ENCODE measurements at regions not wholly inside any gene's neighbourhood (a gene's known extent, or its start where the extent isn't known, plus 50 kb on each side); places are given as distances from the start of the nearest gene placed in this dataset.

DNA sequence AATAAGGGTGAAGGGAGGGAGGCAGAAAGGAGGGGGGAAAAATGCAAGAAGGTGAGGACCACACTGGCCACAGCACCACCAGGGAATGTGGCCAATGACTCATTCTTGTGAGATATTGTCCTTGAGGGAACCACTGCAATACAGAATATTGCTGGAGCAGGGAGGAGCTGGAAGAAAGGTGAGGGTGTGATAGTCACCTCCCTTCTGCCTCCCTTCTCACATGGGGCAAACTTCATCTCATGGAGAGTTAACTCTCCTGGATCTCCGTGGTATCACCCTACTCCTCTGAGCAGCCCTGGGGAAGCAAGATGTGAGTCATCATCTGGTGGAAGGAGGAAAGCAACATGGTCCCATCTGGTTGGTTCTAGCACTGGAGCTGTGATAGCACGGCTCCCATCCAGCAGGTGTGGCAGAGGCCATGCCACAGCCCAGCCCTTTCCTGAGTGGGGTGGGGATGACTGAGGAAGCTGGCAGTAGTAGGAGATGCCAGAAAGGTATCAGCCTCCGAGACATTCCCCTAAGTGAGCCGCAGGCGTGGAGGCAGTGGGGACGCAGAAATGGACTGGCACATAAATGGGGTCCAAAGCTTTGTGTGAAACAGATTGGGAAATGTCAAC is 115.9 kb upstream of the LPP start:
- no peak for DNase-seq (ENCODE audit: low read depth)

GRCh38 chr3:188041193-188041592 is 112.8 kb upstream of the LPP start:
- DNase-seq (ENCODE audit: low read depth) = no peak

DNA sequence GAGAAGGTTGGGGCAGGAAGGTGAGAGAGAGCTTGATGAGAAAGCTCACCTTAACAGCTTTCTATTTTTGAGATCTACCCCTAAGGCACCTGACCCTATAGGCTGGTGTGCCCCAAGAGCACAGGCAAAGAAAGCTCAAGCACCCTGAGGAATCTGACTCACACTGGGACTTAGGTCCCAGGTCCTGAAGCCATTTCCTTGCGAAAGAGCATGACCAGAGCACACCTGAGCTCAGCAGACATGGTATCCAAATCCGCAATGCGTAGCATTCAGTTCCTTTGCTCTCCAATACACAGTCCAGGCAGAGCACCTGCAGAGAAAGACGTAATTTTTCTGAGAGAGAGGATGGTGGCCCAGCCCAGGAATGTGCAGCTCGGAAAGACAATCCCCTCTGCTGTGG is 112.1 kb upstream of the LPP start:
- DNase-seq (ENCODE audit: low read depth) = no peak

DNA sequence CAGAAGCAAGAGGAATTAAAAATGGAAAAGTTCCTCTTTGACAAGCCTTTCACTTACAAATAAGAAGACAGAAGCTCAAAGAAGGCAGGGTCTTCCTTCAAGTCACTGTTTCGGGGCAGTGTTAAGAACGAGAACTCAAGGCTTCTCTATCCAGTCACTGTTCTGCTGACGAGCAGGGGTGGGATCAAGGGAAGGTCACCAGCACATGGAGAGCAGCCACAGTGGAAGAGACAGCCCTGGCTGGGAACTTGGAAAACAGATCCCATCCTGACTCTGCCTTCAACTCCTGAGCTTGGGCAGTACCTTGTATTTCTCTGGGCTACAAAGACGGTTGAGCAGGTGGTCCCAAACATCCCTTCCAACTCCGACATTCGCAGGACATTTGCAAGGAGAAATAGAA is 111.5 kb upstream of the LPP start:
- DNase-seq (ENCODE audit: low read depth) = no peak

DNA sequence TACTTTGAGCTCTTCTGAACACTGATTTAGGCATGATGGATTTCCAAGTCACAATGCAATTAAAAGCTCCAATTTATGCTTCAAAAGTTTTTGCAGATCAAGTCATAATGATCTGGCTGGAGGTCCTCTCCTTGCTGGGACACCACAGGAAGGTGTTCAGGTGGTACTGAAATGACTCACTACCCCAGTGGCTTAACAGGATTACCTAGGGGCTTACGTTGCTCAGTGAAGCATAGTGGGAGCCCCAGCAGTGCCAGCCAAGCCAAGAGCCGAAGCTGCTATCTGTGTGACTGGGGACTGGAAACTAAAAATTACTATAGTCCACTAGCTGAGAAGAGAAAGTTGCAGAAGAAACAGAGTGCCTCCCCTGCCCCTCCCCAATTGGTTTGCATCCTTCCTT is 110.1 kb upstream of the LPP start:
- DNase-seq (ENCODE audit: low read depth) = no peak

- DNase-seq (ENCODE audit: low read depth) = no peak
Observed at GRCh38 chr3:188046561-188047211, 107.3 kb upstream of the LPP start.

GRCh38 chr3:188047536-188047935 is 106.4 kb upstream of the LPP start:
- no peak for DNase-seq (ENCODE audit: low read depth)

GRCh38 chr3:188049606-188050530 is 104.1 kb upstream of the LPP start:
- DNase-seq (ENCODE audit: low read depth) = peak; percentile 3

- DNase-seq (ENCODE audit: low read depth) = no peak
Observed at GRCh38 chr3:188051801-188052168, 102.2 kb upstream of the LPP start.

DNA sequence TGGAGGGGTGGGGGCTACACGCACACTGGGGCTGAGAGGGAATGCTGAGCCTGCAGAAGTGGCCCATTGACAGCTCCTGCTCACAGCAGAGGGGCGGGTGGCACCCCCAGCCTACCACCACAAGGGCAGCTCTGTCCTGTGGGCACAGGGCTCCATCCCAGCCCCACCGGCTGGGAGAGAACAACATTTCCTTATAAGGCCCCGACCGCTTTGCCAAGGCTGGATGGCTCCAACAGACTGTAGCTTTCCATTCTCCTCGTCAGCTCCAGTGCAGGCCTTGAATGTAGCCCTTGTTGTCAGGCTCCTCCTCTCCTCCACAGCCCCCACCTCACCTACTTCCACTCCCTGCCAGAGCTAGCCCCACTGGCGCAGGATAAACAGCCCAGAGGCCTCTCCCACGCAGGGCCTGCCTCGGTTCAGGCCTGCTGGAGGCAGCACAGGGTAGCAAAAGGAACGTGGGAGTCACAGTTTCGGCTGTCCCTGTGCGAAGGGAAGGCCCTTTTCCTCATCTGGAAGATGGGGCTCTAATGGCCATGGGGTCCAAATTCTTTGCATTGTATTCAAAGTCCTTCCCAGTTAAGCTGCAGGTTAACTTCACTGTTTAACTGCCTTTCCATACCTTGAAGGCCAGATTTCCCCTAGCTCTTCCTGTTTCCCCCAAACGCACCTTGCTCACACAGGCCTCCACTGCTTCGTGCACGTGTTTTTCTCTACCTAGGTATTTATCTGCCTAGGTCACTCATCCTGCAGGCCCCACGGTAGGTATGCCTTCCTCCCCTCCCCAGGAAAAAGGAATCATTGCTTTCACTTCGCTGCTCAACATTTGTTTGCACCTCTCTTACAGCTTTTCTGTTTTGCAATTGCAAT is 101.6 kb upstream of the LPP start:
- DNase-seq (ENCODE audit: low read depth) = no peak

DNA sequence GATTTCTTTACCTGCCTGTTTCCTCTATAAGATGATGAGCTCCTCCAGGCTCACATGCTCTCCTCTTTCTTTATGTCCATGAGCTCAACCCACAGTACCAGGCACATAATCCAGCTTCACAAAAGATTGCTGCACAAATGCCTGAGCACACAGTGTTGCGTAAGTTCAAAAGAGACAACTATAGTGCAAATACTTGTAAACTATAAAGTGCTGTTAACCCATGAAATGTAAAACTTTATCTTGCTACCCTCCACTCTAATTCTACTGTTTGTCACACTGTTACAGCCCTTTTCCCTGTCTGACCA is 101.0 kb upstream of the LPP start:
- no peak for DNase-seq (ENCODE audit: low read depth)

DNA sequence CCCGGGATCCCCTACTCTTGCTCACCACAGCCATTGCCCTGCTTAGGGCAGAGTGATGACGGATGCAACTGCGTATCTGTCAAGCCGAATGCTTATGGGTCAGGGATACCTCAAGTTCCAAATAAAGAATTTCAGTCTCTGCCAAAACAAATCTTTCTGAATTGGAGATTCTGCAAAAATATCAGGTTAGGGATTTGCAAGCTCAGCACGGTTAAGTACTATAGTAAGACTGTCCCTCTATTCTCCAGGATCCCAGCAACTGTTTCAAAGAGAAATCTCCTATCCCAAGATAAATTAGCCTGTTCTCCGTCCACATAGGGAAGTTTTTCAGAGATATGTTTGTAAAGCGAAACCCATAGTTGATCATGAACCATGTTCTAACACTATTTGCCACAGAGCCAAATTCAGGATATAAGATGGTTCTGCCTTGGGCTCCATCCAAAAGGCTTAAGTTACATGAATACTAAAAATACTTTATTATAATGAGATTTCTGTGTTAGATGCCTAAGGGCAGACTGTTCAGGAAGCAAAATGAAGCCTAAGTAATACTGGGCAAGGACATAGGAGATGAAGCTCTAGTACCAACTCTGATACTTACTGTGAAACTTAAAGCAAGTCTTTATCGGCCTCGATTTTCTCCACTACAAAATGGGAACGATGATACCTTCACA is 100.1 kb upstream of the LPP start:
- DNase-seq (ENCODE audit: low read depth) = no peak

GRCh38 chr3:188054541-188054940 is 99.4 kb upstream of the LPP start:
- no peak for DNase-seq (ENCODE audit: low read depth)

GRCh38 chr3:188055388-188055787 is 98.6 kb upstream of the LPP start:
- no peak for DNase-seq (ENCODE audit: low read depth)

DNA sequence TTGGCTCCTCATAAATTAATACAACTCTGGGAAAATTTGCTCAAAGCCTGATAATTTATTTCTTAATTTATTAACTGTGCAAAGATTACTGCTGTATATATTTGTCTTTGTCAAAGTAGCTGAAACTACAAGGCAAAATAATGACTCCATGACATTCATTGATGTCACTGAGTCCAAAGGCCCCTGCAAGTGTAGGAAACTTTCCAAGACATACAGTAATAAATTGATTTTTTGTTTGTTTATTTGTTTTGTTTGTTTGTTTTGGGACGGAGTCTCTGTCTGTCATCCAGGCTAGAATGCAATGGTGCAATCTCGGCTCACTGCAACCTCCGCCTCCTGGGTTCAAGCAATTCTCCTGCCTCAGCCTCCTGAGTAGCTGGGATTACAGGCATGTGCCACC is 96.8 kb upstream of the LPP start:
- no peak for DNase-seq (ENCODE audit: low read depth)

- no peak for DNase-seq (ENCODE audit: low read depth)
Observed at GRCh38 chr3:188058569-188059184, 95.3 kb upstream of the LPP start.

DNA sequence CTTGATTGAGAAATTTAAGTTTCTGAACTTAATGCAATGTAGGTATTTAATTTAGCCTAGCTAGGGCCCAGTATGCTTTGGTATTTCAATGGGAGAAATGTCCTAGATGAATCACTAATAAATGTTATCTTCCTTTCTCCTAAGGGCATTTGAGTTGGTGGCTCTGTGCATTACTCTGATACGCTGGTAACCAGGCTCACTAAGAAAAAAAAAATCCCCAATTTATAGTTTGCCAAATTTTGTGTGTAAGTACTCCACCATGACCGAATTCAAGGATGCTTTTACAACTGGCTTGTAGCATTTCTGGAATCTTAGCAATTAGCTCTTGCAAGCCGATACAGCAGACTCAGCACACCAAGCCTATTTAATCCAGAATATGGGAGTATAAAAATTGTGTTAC is 94.6 kb upstream of the LPP start:
- DNase-seq (ENCODE audit: low read depth) = no peak

DNA sequence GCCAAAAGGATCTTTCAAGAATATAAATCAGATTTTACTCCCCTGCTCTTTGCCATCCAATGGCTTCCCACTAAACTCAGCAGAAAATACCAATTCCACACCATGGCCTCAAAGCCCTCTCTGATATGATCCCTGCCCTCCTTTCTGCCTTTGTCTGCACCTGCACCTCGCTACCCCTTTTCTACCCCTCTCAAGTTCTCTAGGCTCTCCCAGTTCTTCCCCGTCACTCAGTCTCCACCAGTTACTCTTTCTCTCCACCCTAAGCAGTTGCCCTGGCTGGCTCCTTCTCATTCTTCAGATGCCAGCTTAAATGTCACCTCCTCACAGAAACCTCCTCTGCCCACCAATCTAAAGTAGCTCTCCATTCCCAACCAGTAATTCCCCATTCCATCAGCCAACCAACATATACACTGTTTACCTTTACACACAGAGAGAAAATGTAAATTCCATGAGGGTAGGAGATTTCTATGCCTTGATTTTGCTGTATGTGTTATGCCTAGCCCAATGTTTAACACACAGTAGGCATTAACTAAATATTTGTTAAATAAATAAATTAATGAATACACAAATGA is 93.6 kb upstream of the LPP start:
- no peak for DNase-seq (ENCODE audit: low read depth)

- peak; percentile 11 for DNase-seq (ENCODE audit: low read depth)
Observed at GRCh38 chr3:188060840-188061544, 93.0 kb upstream of the LPP start.

DNA sequence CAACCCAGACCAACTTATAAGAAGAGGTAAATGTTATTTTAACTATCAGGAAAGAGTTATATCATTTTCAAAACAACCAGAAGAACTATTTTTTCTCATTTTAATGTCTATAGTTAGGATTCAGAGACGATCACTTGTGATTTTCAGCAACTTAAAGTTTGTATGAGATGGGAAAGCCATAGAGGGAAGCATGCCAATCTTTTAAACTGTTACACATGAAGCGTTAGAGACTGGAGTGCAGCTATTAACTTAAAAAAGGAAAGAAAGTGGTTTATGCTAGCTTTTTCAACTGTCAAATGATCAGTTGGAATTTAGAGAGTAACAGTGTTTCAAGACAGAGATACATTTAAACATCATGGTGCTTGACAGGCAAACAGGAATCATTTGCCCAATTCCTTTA is 91.7 kb upstream of the LPP start:
- no peak for DNase-seq (ENCODE audit: low read depth)
